ENCODE measurements at regions not wholly inside any gene's neighbourhood (a gene's known extent, or its start where the extent isn't known, plus 50 kb on each side); places are given as distances from the start of the nearest gene placed in this dataset.

- ChIA-PET POLR2A (no interaction called here), CTCF (no interaction called here), RAD21 (ENCODE audit: low non-redundant PET in 1 of 2, low total read pairs in 2 of 2, uncharacterized antibody in 2 of 2, unreplicated experiment in 2 of 2) (no interaction called here)
- Histone ChIP-seq H3K9me3 (ENCODE audit: control insufficient read depth in 1 of 2, insufficient read depth in 1 of 2, low read depth in 1 of 2, low read length in 2 of 2) (no peaks in the 10 kb centered on the region), H3K27me3 (ENCODE audit: insufficient read depth, low read length) (no peaks in the 10 kb centered on the region; the same call in 1 of the 2 replicates), H3K36me3 (ENCODE audit: control insufficient read depth in 1 of 2, insufficient read depth in 2 of 2, low read length in 2 of 2) (no peaks in the 10 kb centered on the region), H3K9me2 (ENCODE audit: insufficient read depth) (no peaks in the 10 kb centered on the region), H3K27ac (ENCODE audit: low read depth, low read length) (no peak overlapping the region), H3K9ac (ENCODE audit: low read length) (no peak overlapping the region), H2AFZ (ENCODE audit: low read depth, low read length, poor library complexity, severe bottlenecking) (no peak overlapping the region), H4K20me1 (ENCODE audit: insufficient read depth) (no peaks in the 10 kb centered on the region), H3K4me3 (replicated peaks in 1 of 2; ENCODE audit: low read depth in 1 of 2, low read length in 2 of 2) (no peak overlapping the region), H3K79me2 (ENCODE audit: insufficient read depth, low read length) (no peaks in the 10 kb centered on the region), H3K4me2 (ENCODE audit: low read length) (no peak overlapping the region), H3K4me1 (ENCODE audit: control insufficient read depth in 1 of 2, insufficient read depth in 2 of 2, low read length in 2 of 2) (peaks cover 15 to 18% of the 10 kb centered on the region in 2 experiments; a peak in 3 of 4 replicates)
- no TSS peak for BruUV-seq (replicated peaks)
- TF ChIP-seq, protein P1, sequence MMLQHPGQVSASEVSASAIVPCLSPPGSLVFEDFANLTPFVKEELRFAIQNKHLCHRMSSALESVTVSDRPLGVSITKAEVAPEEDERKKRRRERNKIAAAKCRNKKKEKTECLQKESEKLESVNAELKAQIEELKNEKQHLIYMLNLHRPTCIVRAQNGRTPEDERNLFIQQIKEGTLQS (IDR thresholded peaks at IDR 0.05) = no peak
- TF ChIP-seq CEBPB (IDR thresholded peaks at IDR 0.05; ENCODE audit: low read depth) = no peak
- TF ChIP-seq ELF1 (IDR thresholded peaks at IDR 0.05; ENCODE audit: borderline replicate concordance, low read depth) = no peak
- DNase-seq (ENCODE audit: low read depth, low spot score) (no peak), ATAC-seq (no peak)
- intact Hi-C loops (cut with micrococcal nuclease) = no loop called here
Measured at GRCh38 chr20:17878912-17879602, 89.5 kb downstream of the SNX5 start.

DNA sequence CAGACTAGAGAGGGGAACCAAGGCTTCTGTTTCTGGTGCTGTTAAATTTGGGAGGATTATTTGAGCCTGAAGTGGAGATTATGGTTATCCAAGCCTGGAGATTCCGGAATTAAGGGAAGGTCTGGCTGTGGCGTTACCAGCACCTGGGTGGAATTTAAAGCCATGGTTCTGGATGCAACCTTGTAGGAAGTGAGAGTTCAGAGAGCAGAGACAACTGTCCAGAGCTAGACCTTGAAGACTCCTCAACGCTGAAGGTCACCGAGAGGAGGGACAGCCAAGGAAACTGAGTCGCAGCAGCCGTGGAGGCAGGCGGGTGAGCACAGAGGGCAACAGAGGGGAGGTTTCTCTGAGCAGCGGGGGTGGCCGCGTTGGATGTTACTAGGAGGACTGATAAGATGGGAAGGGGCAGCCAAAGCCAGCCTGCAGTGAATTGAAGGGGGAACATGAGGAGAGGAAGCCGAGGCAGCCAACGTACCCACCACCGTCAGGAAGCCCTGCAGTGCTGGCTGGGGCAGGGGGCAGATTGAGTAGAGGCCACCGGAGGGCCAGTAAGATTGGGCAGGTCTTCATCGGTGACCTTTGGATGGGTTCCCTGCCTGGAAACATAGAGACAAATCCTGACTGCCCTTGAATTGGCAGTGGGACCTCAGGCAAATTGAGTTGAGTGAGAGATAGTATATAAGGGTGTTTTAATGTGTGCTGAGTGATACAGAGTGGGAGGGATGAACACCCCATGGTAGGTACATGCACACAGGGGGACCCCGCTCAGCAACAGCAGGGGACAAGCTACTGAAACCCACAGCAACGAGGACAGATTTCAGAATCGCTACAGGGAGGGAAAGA, 90.3 kb downstream of the SNX5 start:
- peaks cover 21 to 25% of the 10 kb centered on the region in 2 experiments for H3K4me1 ChIP-seq (ENCODE audit: control insufficient read depth in 1 of 2, insufficient read depth in 2 of 2, low read length in 2 of 2)
- no peak for TF ChIP-seq YY1 (IDR thresholded peaks at IDR 0.05; ENCODE audit: extremely low read depth, insufficient replicate concordance, low read depth, low read length)
- DNase-seq (ENCODE audit: low read depth, low spot score) = no peak
- H3K9ac ChIP-seq (ENCODE audit: low read length) = no peak overlapping the region
- H4K20me1 ChIP-seq (ENCODE audit: insufficient read depth) = no peaks in the 10 kb centered on the region
- ChIA-PET POLR2A (no interaction called here), RAD21 (ENCODE audit: low non-redundant PET in 1 of 2, low total read pairs in 2 of 2, uncharacterized antibody in 2 of 2, unreplicated experiment in 2 of 2) (no interaction called here), CTCF (no interaction called here)
- no peaks in the 10 kb centered on the region; the same call in 1 of the 2 replicates for H3K27me3 ChIP-seq (ENCODE audit: insufficient read depth, low read length)
- intact Hi-C loops (cut with micrococcal nuclease) = no loop called here
- H2AFZ ChIP-seq (ENCODE audit: low read depth, low read length, poor library complexity, severe bottlenecking) = no peak overlapping the region
- BruUV-seq (replicated peaks) = no TSS peak
- H3K79me2 ChIP-seq (ENCODE audit: insufficient read depth, low read length) = no peaks in the 10 kb centered on the region
- no peaks in the 10 kb centered on the region for H3K9me3 ChIP-seq (ENCODE audit: control insufficient read depth in 1 of 2, insufficient read depth in 1 of 2, low read depth in 1 of 2, low read length in 2 of 2)
- no peak overlapping the region for H3K4me3 ChIP-seq (replicated peaks in 1 of 2; ENCODE audit: low read depth in 1 of 2, low read length in 2 of 2)
- H3K4me2 ChIP-seq (ENCODE audit: low read length) = no peak overlapping the region
- H3K9me2 ChIP-seq (ENCODE audit: insufficient read depth) = no peaks in the 10 kb centered on the region
- no peak overlapping the region for H3K27ac ChIP-seq (ENCODE audit: low read depth, low read length)
- H3K36me3 ChIP-seq (ENCODE audit: control insufficient read depth in 1 of 2, insufficient read depth in 2 of 2, low read length in 2 of 2) = no peaks in the 10 kb centered on the region
- no peak for ATAC-seq

All from HCT116 (cell line).